HG03196 (cell line): ENCODE measurements at regions not wholly inside any gene's neighbourhood (a gene's known extent, or its start where the extent isn't known, plus 50 kb on each side); places are given as distances from the start of the nearest gene placed in this dataset.
"Not testable (repeated sequence)": the region's sequence is repeated elsewhere in the genome, so short reads cannot be mapped to it uniquely, and the experiment has no call there.

Experiments used
- ATAC-seq: cut with Tn5 transposase; IDR thresholded peaks from one replicate; pipeline ENCODE4 v1.9.1; 2021; ENCODE audit not compliant: unreplicated experiment

- ATAC-seq = not testable (repeated sequence)
These were observed 80.5 kb upstream of the CPEB2 start for GRCh38 chr4:14921781-14922180.

GRCh38 chr4:14924076-14924811, 78.0 kb upstream of the CPEB2 start:
- no peak for ATAC-seq

- no peak for ATAC-seq
These were observed 77.4 kb upstream of the CPEB2 start for GRCh38 chr4:14924812-14925344.

- ATAC-seq = no peak
These were observed 76.8 kb upstream of the CPEB2 start for GRCh38 chr4:14925471-14925870.

- ATAC-seq = no peak
These were observed 75.9 kb upstream of the CPEB2 start for GRCh38 chr4:14926368-14926767.

GRCh38 chr4:14928035-14928434, 74.2 kb upstream of the CPEB2 start:
- ATAC-seq = no peak

- ATAC-seq = no peak
These were observed 72.6 kb upstream of the CPEB2 start for GRCh38 chr4:14929669-14930068.

GRCh38 chr4:14934704-14935390, 67.4 kb upstream of the CPEB2 start:
- ATAC-seq = no peak

- ATAC-seq = no peak
These were observed 58.5 kb upstream of the CPEB2 start for GRCh38 chr4:14943749-14944148.

GRCh38 chr4:14952352-14952751, 49.9 kb upstream of the CPEB2 start:
- ATAC-seq = no peak
